Suprapubic skin (tissue), 4 donors: ENCODE measurements at regions not wholly inside any gene's neighbourhood (a gene's known extent, or its start where the extent isn't known, plus 50 kb on each side); places are given as distances from the start of the nearest gene placed in this dataset.

Experiments
- CTCF ChIP-seq, 2 donors: fragments of 200-600 bp in 1 of 2; fragments of 450-650 bp in 1 of 2; sonication (generic) in 1 of 2; IDR thresholded peaks; one replicate each; pipeline ENCODE4 v1.5.1; 2016 to 2019; ENCODE audit warnings: antibody characterized with exemption in 2 of 2, mild to moderate bottlenecking in 1 of 2, moderate library complexity in 1 of 2
- EP300 ChIP-seq: sonication (generic); formaldehyde crosslinking; IDR thresholded peaks from one replicate; pipeline ENCODE4 v1.6.1; 2017; ENCODE audit warnings: antibody characterized with exemption
- POLR2A ChIP-seq, 2 donors: fragments of 450-650 bp; IDR thresholded peaks; one replicate each; pipeline ENCODE4 v1.6.1; 2017; ENCODE audit warnings: antibody characterized with exemption in 2 of 2, mild to moderate bottlenecking in 2 of 2, moderate library complexity in 2 of 2
- POLR2AphosphoS5 ChIP-seq, 3 donors: sonication (generic); formaldehyde crosslinking; IDR thresholded peaks; one replicate each; pipeline ENCODE4 v1.6.1; 2017; ENCODE audit warnings: antibody characterized with exemption in 3 of 3

- TF ChIP-seq EP300 = no peak
- no peak for TF ChIP-seq CTCF (IDR thresholded peaks at IDR 0.05)
- no peak for TF ChIP-seq POLR2A (IDR thresholded peaks at IDR 0.05)
- TF ChIP-seq POLR2AphosphoS5 (IDR thresholded peaks at IDR 0.05) = no peak
These were observed 301.8 kb upstream of the ID2 start for GRCh38 chr2:8380026-8380425.
